Kidney (tissue), 13 donors: ENCODE measurements at regions not wholly inside any gene's neighbourhood (a gene's known extent, or its start where the extent isn't known, plus 50 kb on each side); places are given as distances from the start of the nearest gene placed in this dataset.

Source experiments
- DNase-seq, 5 donors: peaks; one replicate each; pipeline ENCODE4 v3.0.0-alpha.2; 2013 to 2020
- FAIRE-seq: peaks from 2 replicates; lab custom pipeline; 2012; peaks lifted over from hg19 to GRCh38; lab: Jason Lieb, UNC
- H3K27ac ChIP-seq, 2 donors: one replicate each; pipeline ENCODE4 v1.7.0; 2013; ENCODE audit warnings: low read depth in 2 of 2, low read length in 2 of 2, inconsistent platforms in 1 of 2
- H3K27me3 ChIP-seq: one replicate; pipeline ENCODE4 v1.7.1; 2013; ENCODE audit warnings: low read length, inconsistent platforms; ENCODE audit not compliant: control insufficient read depth, insufficient read depth
- H3K36me3 ChIP-seq, 3 donors: one replicate each; pipeline versions ENCODE4 v1.7.0 to v1.7.1; 2013; ENCODE audit warnings: low read length in 3 of 3, control low read depth in 1 of 3, inconsistent platforms in 1 of 3; ENCODE audit not compliant: insufficient read depth in 3 of 3, control insufficient read depth in 2 of 3
- H3K4me1 ChIP-seq, 3 donors: one replicate each; pipeline versions ENCODE4 v1.7.0 to v1.7.1; 2013; ENCODE audit warnings: low read length in 3 of 3, inconsistent platforms in 1 of 3, low read depth in 1 of 3; ENCODE audit not compliant: control insufficient read depth in 2 of 3, insufficient read depth in 2 of 3
- H3K4me3 ChIP-seq, 3 donors: one replicate each; pipeline versions ENCODE4 v1.7.0 to v1.8.1; 2013; ENCODE audit warnings: low read length in 3 of 3, control low read depth in 1 of 3, inconsistent platforms in 1 of 3
- H3K9ac ChIP-seq, 3 donors: one replicate each; pipeline versions ENCODE4 v1.7.0 to v1.7.1; 2013; ENCODE audit warnings: low read length in 3 of 3, control low read depth in 1 of 3, inconsistent platforms in 1 of 3
- H3K9me3 ChIP-seq, 3 donors: one replicate each; pipeline versions ENCODE4 v1.7.0 to v1.7.1; 2013; ENCODE audit warnings: low read length in 3 of 3, control low read depth in 1 of 3, inconsistent platforms in 1 of 3; ENCODE audit not compliant: control insufficient read depth in 2 of 3, insufficient read depth in 1 of 3
- CTCF ChIP-seq: IDR thresholded peaks from 3 replicates; pipeline ENCODE4 v1.5.1; 2012; ENCODE audit warnings: mild to moderate bottlenecking, moderate library complexity, borderline replicate concordance; ENCODE audit not compliant: insufficient read depth; ENCODE audit errors: extremely low read depth
- intact Hi-C: fragments of 100-400 bp; cut with DNase I; formaldehyde crosslinking; loops from one replicate; pipeline ENCODE4 v1.11.1; 2022
- donor health status: control.
- donor health status: control.
- donor health status: control.
- donor health status: control.
- donor health status: control.
- donor health status: DM: yes; HTN: yes; CAD: no.
- donor health status: Normal renal cell carcinoma (clear cell type).

GRCh38 chr2:107320881-107321280 is 434.9 kb upstream of the ST6GAL2 start:
- Histone ChIP-seq H3K9me3 (no peaks in the 10 kb centered on the region), H3K4me3 (no peak overlapping the region), H3K4me1 (no peaks in the 10 kb centered on the region), H3K27me3 (no peaks in the 10 kb centered on the region), H3K36me3 (no peaks in the 10 kb centered on the region), H3K27ac (no peak overlapping the region), H3K9ac (no peak overlapping the region)
- TF ChIP-seq CTCF, result no peak
- DNase-seq (no peak), FAIRE-seq (no peak)
- intact Hi-C loops, result no loop called here

GRCh38 chr2:107322416-107322815 is 436.4 kb upstream of the ST6GAL2 start:
- H3K27me3 ChIP-seq, result no peaks in the 10 kb centered on the region
- no peak overlapping the region for H3K27ac ChIP-seq
- no peaks in the 10 kb centered on the region for H3K4me1 ChIP-seq
- no peak for TF ChIP-seq CTCF
- FAIRE-seq, result no peak
- no peaks in the 10 kb centered on the region for H3K36me3 ChIP-seq
- H3K9ac ChIP-seq, result no peak overlapping the region
- no peaks in the 10 kb centered on the region for H3K9me3 ChIP-seq
- intact Hi-C loops, result no loop called here
- DNase-seq, result peak in 1 of 5 donors; percentile 14
- no peak overlapping the region for H3K4me3 ChIP-seq

GRCh38 chr2:107323946-107324565 is 438.1 kb upstream of the ST6GAL2 start:
- H3K27me3 ChIP-seq, result no peaks in the 10 kb centered on the region
- no peak for FAIRE-seq
- no peak for DNase-seq
- H3K36me3 ChIP-seq, result no peaks in the 10 kb centered on the region
- no peak overlapping the region for H3K27ac ChIP-seq
- H3K4me3 ChIP-seq, result no peak overlapping the region
- intact Hi-C loops, result no loop called here
- no peaks in the 10 kb centered on the region for H3K9me3 ChIP-seq
- H3K4me1 ChIP-seq, result no peaks in the 10 kb centered on the region
- no peak for TF ChIP-seq CTCF
- no peak overlapping the region for H3K9ac ChIP-seq
